Cardiac muscle cell (in vitro differentiated cells and primary cell): ENCODE measurements at regions not wholly inside any gene's neighbourhood (a gene's known extent, or its start where the extent isn't known, plus 50 kb on each side); places are given as distances from the start of the nearest gene placed in this dataset.

Source experiments
- DNase-seq, 2 donors: peaks; one replicate each; pipeline versions ENCODE4 v3.0.0 to v3.0.0-alpha.2; 2010 to 2017; ENCODE audit warnings: low read depth in 1 of 2, low spot score in 1 of 2
- H3K27ac ChIP-seq: fragments of 200-600 bp; sonication (generic); 2 replicates; pipeline ENCODE4 v1.5.1; 2016
- H3K27me3 ChIP-seq: fragments of 200-600 bp; sonication (generic); 2 replicates; pipeline ENCODE4 v1.6.0; 2016; ENCODE audit warnings: control low read depth
- H3K36me3 ChIP-seq: fragments of 200-600 bp; sonication (generic); 2 replicates; pipeline ENCODE4 v1.5.1; 2016; ENCODE audit warnings: control low read depth
- H3K4me1 ChIP-seq: fragments of 200-600 bp; sonication (generic); 2 replicates; pipeline ENCODE4 v1.8.1; 2017; ENCODE audit warnings: low read depth, mild to moderate bottlenecking, mixed run types
- H3K4me3 ChIP-seq: fragments of 200-600 bp; sonication (generic); 2 replicates; pipeline ENCODE4 v1.5.1; 2016; ENCODE audit warnings: mild to moderate bottlenecking
- H3K9me3 ChIP-seq: fragments of 200-600 bp; sonication (generic); 2 replicates; pipeline ENCODE4 v1.5.1; 2017; ENCODE audit warnings: low read depth, mild to moderate bottlenecking, control low read depth
- CTCF ChIP-seq: IDR thresholded peaks from 2 replicates; pipeline ENCODE4 v1.5.1; 2012; ENCODE audit warnings: low read depth, mild to moderate bottlenecking, low read length

- Histone ChIP-seq H3K27ac (no peak overlapping the region), H3K4me3 (no peak overlapping the region), H3K36me3 (no peaks in the 10 kb centered on the region), H3K27me3 (no peaks in the 10 kb centered on the region), H3K4me1 (no peaks in the 10 kb centered on the region), H3K9me3 (no peaks in the 10 kb centered on the region)
- DNase-seq: no peak
- no peak for TF ChIP-seq CTCF
Observed at GRCh38 chr6:164230804-164231203, 816.3 kb downstream of the QKI start.

- Histone ChIP-seq H3K27me3 (no peaks in the 10 kb centered on the region), H3K36me3 (no peaks in the 10 kb centered on the region), H3K4me3 (no peak overlapping the region), H3K4me1 (no peaks in the 10 kb centered on the region), H3K9me3 (no peaks in the 10 kb centered on the region), H3K27ac (no peak overlapping the region)
- no peak for TF ChIP-seq CTCF
- DNase-seq: no peak
Observed at GRCh38 chr6:164230259-164230658, 815.7 kb downstream of the QKI start.

GRCh38 chr6:164229716-164230115 is 815.2 kb downstream of the QKI start:
- Histone ChIP-seq H3K27ac (no peak overlapping the region), H3K4me1 (no peaks in the 10 kb centered on the region), H3K36me3 (no peaks in the 10 kb centered on the region), H3K9me3 (no peaks in the 10 kb centered on the region), H3K4me3 (no peak overlapping the region), H3K27me3 (no peaks in the 10 kb centered on the region)
- no peak for TF ChIP-seq CTCF
- DNase-seq: no peak

GRCh38 chr6:164227952-164228522 is 813.5 kb downstream of the QKI start:
- no peak overlapping the region for H3K4me3 ChIP-seq
- no peak overlapping the region for H3K27ac ChIP-seq
- no peaks in the 10 kb centered on the region for H3K9me3 ChIP-seq
- no peaks in the 10 kb centered on the region for H3K36me3 ChIP-seq
- TF ChIP-seq CTCF: no peak
- no peaks in the 10 kb centered on the region for H3K27me3 ChIP-seq
- no peaks in the 10 kb centered on the region for H3K4me1 ChIP-seq
- no peak for DNase-seq

- H3K4me1 ChIP-seq: no peaks in the 10 kb centered on the region
- H3K27ac ChIP-seq: no peak overlapping the region
- DNase-seq: no peak
- H3K4me3 ChIP-seq: no peak overlapping the region
- TF ChIP-seq CTCF: no peak
- no peaks in the 10 kb centered on the region for H3K36me3 ChIP-seq
- H3K9me3 ChIP-seq: no peaks in the 10 kb centered on the region
- no peaks in the 10 kb centered on the region for H3K27me3 ChIP-seq
Observed at GRCh38 chr6:164216839-164217238, 802.3 kb downstream of the QKI start.

- H3K4me1 ChIP-seq: no peaks in the 10 kb centered on the region
- H3K27ac ChIP-seq: no peak overlapping the region
- no peak for DNase-seq
- no peaks in the 10 kb centered on the region for H3K27me3 ChIP-seq
- H3K4me3 ChIP-seq: no peak overlapping the region
- no peak for TF ChIP-seq CTCF
- no peaks in the 10 kb centered on the region for H3K36me3 ChIP-seq
- no peaks in the 10 kb centered on the region for H3K9me3 ChIP-seq
Observed at GRCh38 chr6:164216368-164216767, 801.9 kb downstream of the QKI start.
